ENCODE measurements at regions not wholly inside any gene's neighbourhood (a gene's known extent, or its start where the extent isn't known, plus 50 kb on each side); places are given as distances from the start of the nearest gene placed in this dataset.

DNA sequence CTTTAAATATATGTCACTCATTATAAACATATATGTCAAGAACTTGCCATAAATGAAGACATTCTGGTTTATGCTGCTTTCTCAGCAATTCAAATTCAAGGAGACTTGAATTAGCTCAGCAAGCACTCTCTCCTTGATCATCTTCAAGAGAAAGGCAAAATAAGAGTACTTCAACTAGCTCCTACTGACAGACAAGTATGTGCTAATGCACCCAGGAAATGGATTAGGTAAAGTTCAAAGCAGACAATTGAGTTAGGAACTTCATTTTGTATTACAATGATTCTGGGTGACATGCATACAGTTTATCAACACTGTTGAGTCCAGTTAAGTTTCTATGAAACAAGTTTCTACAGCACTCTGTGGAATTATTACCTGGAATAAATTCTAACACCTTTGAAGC, 455.9 kb upstream of the USP15 start:
- TF ChIP-seq, protein P1, sequence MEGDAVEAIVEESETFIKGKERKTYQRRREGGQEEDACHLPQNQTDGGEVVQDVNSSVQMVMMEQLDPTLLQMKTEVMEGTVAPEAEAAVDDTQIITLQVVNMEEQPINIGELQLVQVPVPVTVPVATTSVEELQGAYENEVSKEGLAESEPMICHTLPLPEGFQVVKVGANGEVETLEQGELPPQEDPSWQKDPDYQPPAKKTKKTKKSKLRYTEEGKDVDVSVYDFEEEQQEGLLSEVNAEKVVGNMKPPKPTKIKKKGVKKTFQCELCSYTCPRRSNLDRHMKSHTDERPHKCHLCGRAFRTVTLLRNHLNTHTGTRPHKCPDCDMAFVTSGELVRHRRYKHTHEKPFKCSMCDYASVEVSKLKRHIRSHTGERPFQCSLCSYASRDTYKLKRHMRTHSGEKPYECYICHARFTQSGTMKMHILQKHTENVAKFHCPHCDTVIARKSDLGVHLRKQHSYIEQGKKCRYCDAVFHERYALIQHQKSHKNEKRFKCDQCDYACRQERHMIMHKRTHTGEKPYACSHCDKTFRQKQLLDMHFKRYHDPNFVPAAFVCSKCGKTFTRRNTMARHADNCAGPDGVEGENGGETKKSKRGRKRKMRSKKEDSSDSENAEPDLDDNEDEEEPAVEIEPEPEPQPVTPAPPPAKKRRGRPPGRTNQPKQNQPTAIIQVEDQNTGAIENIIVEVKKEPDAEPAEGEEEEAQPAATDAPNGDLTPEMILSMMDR (IDR thresholded peaks at IDR 0.05) = no peak
- TF ChIP-seq POLR2A (IDR thresholded peaks at IDR 0.05) = no peak
